ENCODE measurements at regions not wholly inside any gene's neighbourhood (a gene's known extent, or its start where the extent isn't known, plus 50 kb on each side); places are given as distances from the start of the nearest gene placed in this dataset.

DNA sequence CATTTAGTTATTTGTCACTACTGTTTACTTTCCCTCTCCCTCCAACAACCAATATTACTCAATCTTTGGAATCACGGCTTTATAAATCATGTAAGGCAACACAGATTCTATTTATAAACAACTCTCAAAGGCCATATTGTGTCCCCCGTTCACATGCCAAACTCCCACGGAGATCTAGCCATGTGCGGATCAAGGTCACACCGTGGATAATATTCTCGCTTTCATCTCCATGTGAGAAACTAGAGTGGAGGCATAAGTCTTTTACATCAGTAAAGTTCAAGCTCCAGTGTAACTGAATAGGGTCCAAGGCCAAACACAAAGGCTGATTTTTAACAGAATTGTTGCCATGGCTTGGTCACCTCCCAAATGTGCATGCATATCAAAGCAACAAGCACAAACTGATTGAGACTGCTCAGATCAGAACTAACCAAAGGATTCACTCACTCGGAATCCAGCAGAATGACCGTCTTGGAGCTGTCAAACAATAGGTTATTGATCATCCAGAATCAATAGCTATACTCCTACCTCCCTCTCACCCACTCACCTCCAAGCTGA is 569.5 kb upstream of the LRRN3 start:
- TF ChIP-seq, protein P1, sequence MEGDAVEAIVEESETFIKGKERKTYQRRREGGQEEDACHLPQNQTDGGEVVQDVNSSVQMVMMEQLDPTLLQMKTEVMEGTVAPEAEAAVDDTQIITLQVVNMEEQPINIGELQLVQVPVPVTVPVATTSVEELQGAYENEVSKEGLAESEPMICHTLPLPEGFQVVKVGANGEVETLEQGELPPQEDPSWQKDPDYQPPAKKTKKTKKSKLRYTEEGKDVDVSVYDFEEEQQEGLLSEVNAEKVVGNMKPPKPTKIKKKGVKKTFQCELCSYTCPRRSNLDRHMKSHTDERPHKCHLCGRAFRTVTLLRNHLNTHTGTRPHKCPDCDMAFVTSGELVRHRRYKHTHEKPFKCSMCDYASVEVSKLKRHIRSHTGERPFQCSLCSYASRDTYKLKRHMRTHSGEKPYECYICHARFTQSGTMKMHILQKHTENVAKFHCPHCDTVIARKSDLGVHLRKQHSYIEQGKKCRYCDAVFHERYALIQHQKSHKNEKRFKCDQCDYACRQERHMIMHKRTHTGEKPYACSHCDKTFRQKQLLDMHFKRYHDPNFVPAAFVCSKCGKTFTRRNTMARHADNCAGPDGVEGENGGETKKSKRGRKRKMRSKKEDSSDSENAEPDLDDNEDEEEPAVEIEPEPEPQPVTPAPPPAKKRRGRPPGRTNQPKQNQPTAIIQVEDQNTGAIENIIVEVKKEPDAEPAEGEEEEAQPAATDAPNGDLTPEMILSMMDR (IDR thresholded peaks at IDR 0.05; ENCODE audit: low read depth, low read length, poor library complexity, severe bottlenecking): no peak
- TF ChIP-seq EZH2phosphoT487 (IDR thresholded peaks at IDR 0.05; ENCODE audit: borderline replicate concordance, low read length): no peak
